SU-DHL-6 (cell line): ENCODE measurements at regions not wholly inside any gene's neighbourhood (a gene's known extent, or its start where the extent isn't known, plus 50 kb on each side); places are given as distances from the start of the nearest gene placed in this dataset.
"Not testable (repeated sequence)": the region's sequence is repeated elsewhere in the genome, so short reads cannot be mapped to it uniquely, and the experiment has no call there.

ENCODE experiments used
- H2AFZ ChIP-seq: fragments of 200-600 bp; sonication (generic); 2 replicates; pipeline ENCODE4 v1.6.1; 2014; ENCODE audit warnings: low read depth, mild to moderate bottlenecking, moderate library complexity, mixed read lengths, antibody characterized with exemption, low read length; ENCODE audit not compliant: severe bottlenecking
- H3F3A ChIP-seq: fragments of 200-600 bp; shearing (Covaris generic); 2 replicates; pipeline ENCODE4 v1.6.0; 2016; ENCODE audit warnings: antibody characterized with exemption, mild to moderate bottlenecking; ENCODE audit not compliant: insufficient read depth
- H3K27ac ChIP-seq: fragments of 200-600 bp; sonication (generic); 2 replicates; pipeline ENCODE4 v1.5.1; 2016; ENCODE audit warnings: low read depth, mild to moderate bottlenecking, low read length, moderate library complexity, mixed read lengths
- H3K27me3 ChIP-seq: fragments of 200-600 bp; sonication (generic), shearing (Covaris generic); 2 replicates; pipeline ENCODE4 v1.6.0; 2014; ENCODE audit warnings: mild to moderate bottlenecking, low read length
- H3K36me3 ChIP-seq: fragments of 200-600 bp; sonication (generic); 2 replicates; pipeline ENCODE4 v1.6.1; 2014; ENCODE audit warnings: mild to moderate bottlenecking, low read length, mixed read lengths
- H3K4me2 ChIP-seq: fragments of 300-600, 200-600 bp; shearing (Covaris generic), sonication (generic); 2 replicates; pipeline ENCODE4 v1.6.0; 2014; ENCODE audit warnings: low read length, low read depth, mild to moderate bottlenecking; ENCODE audit not compliant: poor library complexity, severe bottlenecking
- H3K4me3 ChIP-seq: fragments of 200-600 bp; sonication (generic); 2 replicates; pipeline ENCODE4 v1.5.1; 2014; ENCODE audit warnings: antibody characterized with exemption, low read length, mild to moderate bottlenecking, mixed read lengths; ENCODE audit not compliant: insufficient read depth, poor library complexity, severe bottlenecking
- H3K79me2 ChIP-seq: fragments of 200-600 bp; sonication (generic); 2 replicates; pipeline ENCODE4 v1.6.1; 2014; ENCODE audit warnings: mild to moderate bottlenecking, low read length, moderate library complexity; ENCODE audit not compliant: insufficient read depth
- H3K9ac ChIP-seq: fragments of 200-600 bp; sonication (generic); 2 replicates; pipeline ENCODE4 v1.7.0; 2014; ENCODE audit warnings: mild to moderate bottlenecking, low read length
- H3K9me2 ChIP-seq: fragments of 200-600 bp; sonication (generic); replicated peaks from 2 replicates; pipeline ENCODE4 v1.6.1; 2014; ENCODE audit warnings: low read length; ENCODE audit not compliant: insufficient read depth
- H3K9me3 ChIP-seq: fragments of 200-600 bp; sonication (generic); 2 replicates; pipeline ENCODE4 v1.6.1; 2014; ENCODE audit warnings: low read length, mixed read lengths; ENCODE audit not compliant: insufficient read depth
- H4K20me1 ChIP-seq: fragments of 200-600 bp; sonication (generic); 2 replicates; pipeline ENCODE4 v1.6.1; 2014; ENCODE audit warnings: low read depth, mild to moderate bottlenecking, antibody characterized with exemption, low read length, moderate library complexity, mixed read lengths
- CTCF ChIP-seq: fragments of 200-600 bp; sonication (generic); IDR thresholded peaks from one replicate; pipeline ENCODE4 v1.5.1; 2017; ENCODE audit warnings: antibody characterized with exemption, mild to moderate bottlenecking, low read length, moderate library complexity; ENCODE audit not compliant: insufficient read depth, poor library complexity, severe bottlenecking
- EZH2phosphoT487 ChIP-seq: fragments of 200-600 bp; sonication (generic), shearing (Covaris generic); conservative IDR thresholded peaks from 2 replicates; pipeline ENCODE4 v1.6.1; 2018; ENCODE audit warnings: mild to moderate bottlenecking, antibody characterized with exemption, low read length, moderate library complexity, mixed read lengths

GRCh38 chr7:81232084-81232799, 313.4 kb upstream of the SEMA3C start:
- no peak overlapping the region for H3K4me2 ChIP-seq
- H3K27ac ChIP-seq, result no peak overlapping the region
- H3K4me3 ChIP-seq, result no peak overlapping the region
- no peaks in the 10 kb centered on the region for H3K79me2 ChIP-seq
- TF ChIP-seq EZH2phosphoT487 (no peak), CTCF (no peak)
- no peaks in the 10 kb centered on the region for H3K36me3 ChIP-seq
- H3F3A ChIP-seq, result no peaks in the 10 kb centered on the region
- H2AFZ ChIP-seq, result no peak overlapping the region
- peaks cover 6% of the 10 kb centered on the region; the same call in 1 of the 2 replicates for H3K9me3 ChIP-seq
- H3K27me3 ChIP-seq, result no peaks in the 10 kb centered on the region
- H3K9me2 ChIP-seq, result no peaks in the 10 kb centered on the region
- no peak overlapping the region for H3K9ac ChIP-seq
- H4K20me1 ChIP-seq, result no peaks in the 10 kb centered on the region

GRCh38 chr7:81231301-81231838, 312.5 kb upstream of the SEMA3C start:
- H3K9ac ChIP-seq, result no peak overlapping the region
- no peak overlapping the region for H2AFZ ChIP-seq
- no peaks in the 10 kb centered on the region for H4K20me1 ChIP-seq

GRCh38 chr7:81226234-81226633, 307.4 kb upstream of the SEMA3C start:
- Histone ChIP-seq H3K9me2 (no peaks in the 10 kb centered on the region), H3K9me3 (no peaks in the 10 kb centered on the region), H3K27me3 (no peaks in the 10 kb centered on the region), H3K27ac (no peak overlapping the region), H3F3A (no peaks in the 10 kb centered on the region), H3K9ac (no peak overlapping the region), H3K4me3 (no peak overlapping the region), H3K4me2 (no peak overlapping the region), H2AFZ (no peak overlapping the region), H4K20me1 (no peaks in the 10 kb centered on the region), H3K36me3 (no peaks in the 10 kb centered on the region), H3K79me2 (no peaks in the 10 kb centered on the region)
- TF ChIP-seq EZH2phosphoT487 (no peak), CTCF (no peak)

More at GRCh38 chr7:81231301-81231838, 312.5 kb upstream of the SEMA3C start:
- Histone ChIP-seq H3K9me3 (peaks cover 6% of the 10 kb centered on the region; the same call in 1 of the 2 replicates), H3K4me2 (no peak overlapping the region), H3K79me2 (no peaks in the 10 kb centered on the region), H3K36me3 (no peaks in the 10 kb centered on the region), H3K9me2 (no peaks in the 10 kb centered on the region), H3F3A (no peaks in the 10 kb centered on the region), H3K4me3 (no peak overlapping the region), H3K27me3 (no peaks in the 10 kb centered on the region), H3K27ac (no peak overlapping the region)
- TF ChIP-seq CTCF, result no peak
- TF ChIP-seq EZH2phosphoT487, result no peak

GRCh38 chr7:81222692-81223091, 303.8 kb upstream of the SEMA3C start:
- not testable (repeated sequence) for H3K9ac ChIP-seq, H3K9me2 ChIP-seq, H3K27me3 ChIP-seq, H3K36me3 ChIP-seq, H3K4me2 ChIP-seq, H3K27ac ChIP-seq, H3K9me3 ChIP-seq, H3K79me2 ChIP-seq, H3F3A ChIP-seq, H3K4me3 ChIP-seq, H4K20me1 ChIP-seq, H2AFZ ChIP-seq
